ENCODE measurements at regions not wholly inside any gene's neighbourhood (a gene's known extent, or its start where the extent isn't known, plus 50 kb on each side); places are given as distances from the start of the nearest gene placed in this dataset.

DNA sequence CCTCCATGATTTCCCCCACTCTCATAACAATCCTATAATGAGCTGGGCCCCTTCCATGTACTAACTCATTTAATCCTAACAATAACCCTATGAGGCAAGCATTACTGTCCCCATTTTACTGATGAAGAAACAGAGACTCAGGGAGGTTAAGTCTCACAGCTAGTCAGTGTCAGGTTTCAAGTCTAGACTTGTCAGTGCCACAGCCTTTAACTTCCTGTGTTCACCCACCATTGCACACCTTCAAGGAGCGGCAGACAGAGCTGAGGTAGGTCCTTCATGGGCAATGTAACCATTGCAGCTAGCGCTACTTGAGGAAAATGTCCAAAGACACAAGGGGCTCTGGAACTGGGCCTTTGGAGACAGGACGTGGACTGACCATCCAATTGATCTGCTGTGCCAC lies 105.8 kb upstream of the CTNNB1 start:
- TF ChIP-seq POLR2AphosphoS5 (IDR thresholded peaks at IDR 0.05; ENCODE audit: borderline replicate concordance, low read depth, low read length): no peak
- no peak for TF ChIP-seq EZH2 (IDR thresholded peaks at IDR 0.05)
- no peak for TF ChIP-seq FOXP2 (optimal IDR thresholded peaks at IDR 0.05; ENCODE audit: control extremely low read depth, extremely low read length, insufficient read depth)

Data from SK-N-MC (cell line).